Tibial artery (tissue), 4 donors: ENCODE measurements at regions not wholly inside any gene's neighbourhood (a gene's known extent, or its start where the extent isn't known, plus 50 kb on each side); places are given as distances from the start of the nearest gene placed in this dataset.

ENCODE experiments used
- DNase-seq, 2 donors: peaks; one replicate each; pipeline ENCODE4 v3.0.0-alpha.2; 2019
- H3K27ac ChIP-seq, 2 donors: fragments of 200-600 bp; sonication (generic) in 1 of 2; 1 replicate in 1 of 2; 2 replicates in 1 of 2; pipeline ENCODE4 v1.5.1; 2018 to 2019; ENCODE audit warnings: mild to moderate bottlenecking in 1 of 2
- H3K27me3 ChIP-seq, 2 donors: fragments of 200-600 bp; sonication (generic) in 1 of 2; one replicate each; pipeline versions ENCODE4 v1.5.1 to v1.6.0; 2016 to 2019
- H3K36me3 ChIP-seq, 3 donors: fragments of 200-600 bp; sonication (generic) in 2 of 3; one replicate each; pipeline ENCODE4 v1.5.1; 2016 to 2019; ENCODE audit warnings: mild to moderate bottlenecking in 2 of 3
- H3K4me1 ChIP-seq, 4 donors: fragments of 200-600 bp; sonication (generic) in 2 of 4; 1 replicate in 3 of 4; 2 replicates in 1 of 4; pipeline ENCODE4 v1.5.1; 2016 to 2019
- H3K4me3 ChIP-seq, 2 donors: fragments of 200-600 bp; sonication (generic) in 1 of 2; 1 replicate in 1 of 2; 2 replicates in 1 of 2; pipeline ENCODE4 v1.5.1; 2018 to 2019; ENCODE audit warnings: mild to moderate bottlenecking in 2 of 2
- H3K9me3 ChIP-seq, 3 donors: fragments of 200-600 bp; sonication (generic) in 1 of 3; one replicate each; pipeline ENCODE4 v1.5.1; 2016 to 2019
- intact Hi-C: fragments of 100-400 bp; cut with DNase I; formaldehyde crosslinking; loops from one replicate; pipeline ENCODE4 v1.15.0; 2023; ENCODE audit warnings: low total_unique reads
- TF ChIP-seq, protein P1 (sequence below), 2 experiments: fragments of 200-600 bp in 1 of 2; fragments of 450-650 bp in 1 of 2; IDR thresholded peaks; one replicate each; pipeline ENCODE4 v1.5.1; 2017 to 2019; ENCODE audit warnings: antibody characterized with exemption in 2 of 2, mild to moderate bottlenecking in 1 of 2, moderate library complexity in 1 of 2

- intact Hi-C loops = no loop called here
- no peaks in the 10 kb centered on the region for H3K4me1 ChIP-seq
- TF ChIP-seq, protein P1, sequence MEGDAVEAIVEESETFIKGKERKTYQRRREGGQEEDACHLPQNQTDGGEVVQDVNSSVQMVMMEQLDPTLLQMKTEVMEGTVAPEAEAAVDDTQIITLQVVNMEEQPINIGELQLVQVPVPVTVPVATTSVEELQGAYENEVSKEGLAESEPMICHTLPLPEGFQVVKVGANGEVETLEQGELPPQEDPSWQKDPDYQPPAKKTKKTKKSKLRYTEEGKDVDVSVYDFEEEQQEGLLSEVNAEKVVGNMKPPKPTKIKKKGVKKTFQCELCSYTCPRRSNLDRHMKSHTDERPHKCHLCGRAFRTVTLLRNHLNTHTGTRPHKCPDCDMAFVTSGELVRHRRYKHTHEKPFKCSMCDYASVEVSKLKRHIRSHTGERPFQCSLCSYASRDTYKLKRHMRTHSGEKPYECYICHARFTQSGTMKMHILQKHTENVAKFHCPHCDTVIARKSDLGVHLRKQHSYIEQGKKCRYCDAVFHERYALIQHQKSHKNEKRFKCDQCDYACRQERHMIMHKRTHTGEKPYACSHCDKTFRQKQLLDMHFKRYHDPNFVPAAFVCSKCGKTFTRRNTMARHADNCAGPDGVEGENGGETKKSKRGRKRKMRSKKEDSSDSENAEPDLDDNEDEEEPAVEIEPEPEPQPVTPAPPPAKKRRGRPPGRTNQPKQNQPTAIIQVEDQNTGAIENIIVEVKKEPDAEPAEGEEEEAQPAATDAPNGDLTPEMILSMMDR (IDR thresholded peaks at IDR 0.05) = no peak
- no peak overlapping the region for H3K27ac ChIP-seq
- H3K36me3 ChIP-seq = no peaks in the 10 kb centered on the region
- no peaks in the 10 kb centered on the region for H3K9me3 ChIP-seq
- no peak for DNase-seq
- H3K27me3 ChIP-seq = no peaks in the 10 kb centered on the region
- no peak overlapping the region for H3K4me3 ChIP-seq
Observed at GRCh38 chr12:128042825-128043224, 224.1 kb upstream of the TMEM132C start.

DNA sequence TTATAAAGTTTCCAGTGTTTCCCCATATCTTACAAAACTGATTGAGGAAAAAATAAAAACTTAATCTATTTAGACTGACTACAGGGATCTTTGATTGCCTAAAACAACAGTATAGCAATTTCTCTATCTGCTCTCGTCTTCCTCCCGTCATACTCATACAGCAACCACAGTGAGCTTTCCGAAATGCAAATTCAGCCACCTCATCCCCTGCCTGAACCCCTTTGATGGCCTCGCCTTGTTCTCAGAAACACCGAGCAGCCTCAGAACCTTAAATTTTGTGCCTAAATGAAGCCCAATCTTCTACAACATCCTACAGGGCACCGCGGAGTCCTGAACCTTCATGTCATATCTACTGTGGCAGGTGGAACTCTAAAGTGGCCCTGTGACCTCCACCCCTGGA, 223.7 kb upstream of the TMEM132C start:
- intact Hi-C loops = no loop called here
- no peaks in the 10 kb centered on the region for H3K4me1 ChIP-seq
- H3K27me3 ChIP-seq = no peaks in the 10 kb centered on the region
- no peak for DNase-seq
- no peaks in the 10 kb centered on the region for H3K36me3 ChIP-seq
- TF ChIP-seq, protein P1 (IDR thresholded peaks at IDR 0.05) = no peak
- no peak overlapping the region for H3K4me3 ChIP-seq
- no peaks in the 10 kb centered on the region for H3K9me3 ChIP-seq
- no peak overlapping the region for H3K27ac ChIP-seq

GRCh38 chr12:128047266-128048060, 219.5 kb upstream of the TMEM132C start:
- no peaks in the 10 kb centered on the region for H3K9me3 ChIP-seq
- TF ChIP-seq, protein P1 (IDR thresholded peaks at IDR 0.05) = no peak
- no peaks in the 10 kb centered on the region for H3K4me1 ChIP-seq
- intact Hi-C loops = no loop called here
- H3K27me3 ChIP-seq = no peaks in the 10 kb centered on the region
- no peak overlapping the region for H3K27ac ChIP-seq
- no peak for DNase-seq
- H3K36me3 ChIP-seq = no peaks in the 10 kb centered on the region
- H3K4me3 ChIP-seq = no peak overlapping the region

- Histone ChIP-seq H3K27ac (no peak overlapping the region), H3K9me3 (no peaks in the 10 kb centered on the region), H3K36me3 (no peaks in the 10 kb centered on the region), H3K4me3 (no peak overlapping the region), H3K27me3 (no peaks in the 10 kb centered on the region), H3K4me1 (no peaks in the 10 kb centered on the region)
- intact Hi-C loops = no loop called here
- TF ChIP-seq, protein P1 (IDR thresholded peaks at IDR 0.05) = no peak
- no peak for DNase-seq
Observed at GRCh38 chr12:128052331-128052730, 214.6 kb upstream of the TMEM132C start.

DNA sequence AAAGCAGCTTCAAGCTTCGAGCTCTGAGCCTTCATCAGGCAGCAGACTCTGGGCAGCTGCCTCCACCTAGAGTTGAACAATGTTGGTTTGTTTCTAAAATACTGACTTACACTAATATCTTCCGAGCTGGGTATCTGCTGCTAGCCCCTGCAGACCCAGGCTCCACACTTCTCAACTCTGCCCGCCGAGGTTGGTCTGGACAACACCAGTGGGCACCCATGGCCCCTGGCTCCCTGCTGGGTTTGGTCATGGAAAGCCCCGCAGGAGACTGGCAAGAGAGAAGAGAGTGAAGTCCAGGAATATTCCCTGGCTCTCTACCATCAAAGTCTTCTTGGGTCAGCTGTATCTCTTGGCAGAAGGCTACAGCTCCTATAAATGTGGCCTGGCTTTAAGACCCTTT, 214.2 kb upstream of the TMEM132C start:
- Histone ChIP-seq H3K27me3 (no peaks in the 10 kb centered on the region), H3K36me3 (no peaks in the 10 kb centered on the region), H3K9me3 (peaks cover 0 to 4% (median 0%) of the 10 kb centered on the region in 3 donors), H3K27ac (no peak overlapping the region), H3K4me3 (no peak overlapping the region), H3K4me1 (no peaks in the 10 kb centered on the region)
- TF ChIP-seq, protein P1 (IDR thresholded peaks at IDR 0.05) = no peak
- intact Hi-C loops = no loop called here
- no peak for DNase-seq
